GM12874 (cell line): ENCODE measurements at regions not wholly inside any gene's neighbourhood (a gene's known extent, or its start where the extent isn't known, plus 50 kb on each side); places are given as distances from the start of the nearest gene placed in this dataset.

Experiments used
- TF ChIP-seq, protein P1 (sequence below): IDR thresholded peaks from 2 replicates; pipeline ENCODE4 v1.5.1; 2011; ENCODE audit warnings: low read depth, mild to moderate bottlenecking, control low read depth, low read length, moderate library complexity; ENCODE audit not compliant: insufficient read depth

DNA sequence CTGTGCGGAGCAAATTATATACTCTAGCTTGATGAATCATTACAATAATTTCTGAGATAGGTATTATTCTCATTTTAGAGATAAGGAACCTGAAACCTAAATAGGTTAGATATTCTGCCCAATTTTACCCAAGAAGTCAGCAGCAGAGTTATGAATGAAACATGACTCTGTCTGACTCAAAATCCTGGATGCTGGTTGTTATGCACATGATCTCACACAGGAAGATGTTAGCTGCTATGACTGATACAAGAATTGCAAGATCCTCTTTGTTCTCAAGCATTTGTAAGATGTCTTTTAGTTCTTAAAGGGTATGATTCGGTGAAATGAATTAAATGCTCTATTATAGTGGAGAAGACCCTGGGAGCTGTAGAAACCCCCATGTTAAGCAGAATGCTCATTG is 447.8 kb downstream of the KIF2B start:
- TF ChIP-seq, protein P1, sequence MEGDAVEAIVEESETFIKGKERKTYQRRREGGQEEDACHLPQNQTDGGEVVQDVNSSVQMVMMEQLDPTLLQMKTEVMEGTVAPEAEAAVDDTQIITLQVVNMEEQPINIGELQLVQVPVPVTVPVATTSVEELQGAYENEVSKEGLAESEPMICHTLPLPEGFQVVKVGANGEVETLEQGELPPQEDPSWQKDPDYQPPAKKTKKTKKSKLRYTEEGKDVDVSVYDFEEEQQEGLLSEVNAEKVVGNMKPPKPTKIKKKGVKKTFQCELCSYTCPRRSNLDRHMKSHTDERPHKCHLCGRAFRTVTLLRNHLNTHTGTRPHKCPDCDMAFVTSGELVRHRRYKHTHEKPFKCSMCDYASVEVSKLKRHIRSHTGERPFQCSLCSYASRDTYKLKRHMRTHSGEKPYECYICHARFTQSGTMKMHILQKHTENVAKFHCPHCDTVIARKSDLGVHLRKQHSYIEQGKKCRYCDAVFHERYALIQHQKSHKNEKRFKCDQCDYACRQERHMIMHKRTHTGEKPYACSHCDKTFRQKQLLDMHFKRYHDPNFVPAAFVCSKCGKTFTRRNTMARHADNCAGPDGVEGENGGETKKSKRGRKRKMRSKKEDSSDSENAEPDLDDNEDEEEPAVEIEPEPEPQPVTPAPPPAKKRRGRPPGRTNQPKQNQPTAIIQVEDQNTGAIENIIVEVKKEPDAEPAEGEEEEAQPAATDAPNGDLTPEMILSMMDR: no peak

DNA sequence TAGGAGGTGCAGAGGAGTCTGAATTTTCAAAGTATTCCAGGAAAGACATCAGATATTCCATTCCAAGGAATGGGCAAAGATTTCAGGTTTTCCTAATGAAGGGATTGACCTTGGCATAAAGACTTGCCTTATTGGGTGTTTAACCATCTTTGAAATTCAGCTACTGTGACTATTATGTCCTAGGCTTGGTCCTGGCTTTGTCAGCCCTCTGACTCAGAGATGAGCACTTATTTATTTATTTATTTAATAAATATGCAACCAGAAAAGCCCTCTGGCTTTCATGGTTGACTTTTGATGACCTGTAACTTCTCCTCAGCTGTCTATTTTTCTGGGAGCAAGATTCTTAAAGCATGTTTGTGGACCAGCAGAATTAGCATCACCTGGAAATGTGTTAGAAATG is 455.1 kb downstream of the KIF2B start:
- TF ChIP-seq, protein P1: no peak

DNA sequence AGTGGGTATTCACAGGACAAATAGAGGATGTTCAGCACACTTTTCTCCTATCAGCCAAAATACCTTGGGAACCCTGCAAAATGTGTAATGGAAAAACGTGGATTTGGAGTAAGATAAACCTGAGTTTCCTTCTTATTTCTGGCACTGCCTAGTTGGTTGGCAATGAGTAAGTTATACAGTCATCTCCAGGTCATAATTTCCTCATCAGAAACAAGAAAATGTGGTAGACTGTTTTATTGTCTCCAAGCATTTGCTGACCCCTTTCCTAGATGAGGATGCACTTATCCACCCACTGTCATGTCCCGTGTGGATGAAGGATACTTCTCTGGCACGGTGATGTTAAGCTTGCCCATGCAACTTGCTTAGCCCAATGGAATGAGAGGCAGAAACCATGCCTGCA is 458.0 kb downstream of the KIF2B start:
- TF ChIP-seq, protein P1: no peak

DNA sequence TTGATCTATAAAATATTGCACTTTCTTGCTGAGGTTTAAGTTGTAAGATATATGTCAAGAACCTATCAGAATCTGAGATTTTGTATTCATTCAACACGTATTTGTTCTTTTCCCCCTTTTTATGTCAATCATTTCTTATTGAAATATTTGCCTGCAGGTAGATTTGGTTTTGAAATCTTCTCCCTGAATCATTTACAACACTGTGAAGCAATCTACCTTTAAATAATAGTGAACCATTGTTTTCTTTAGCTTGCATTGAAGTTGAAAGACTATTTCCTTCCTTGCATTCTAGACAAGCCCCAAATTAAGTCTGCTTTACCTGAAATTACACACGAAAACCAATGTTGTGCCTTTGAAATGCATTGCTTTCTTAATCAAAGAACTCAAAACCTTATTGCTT is 460.2 kb downstream of the KIF2B start:
- TF ChIP-seq, protein P1: no peak

DNA sequence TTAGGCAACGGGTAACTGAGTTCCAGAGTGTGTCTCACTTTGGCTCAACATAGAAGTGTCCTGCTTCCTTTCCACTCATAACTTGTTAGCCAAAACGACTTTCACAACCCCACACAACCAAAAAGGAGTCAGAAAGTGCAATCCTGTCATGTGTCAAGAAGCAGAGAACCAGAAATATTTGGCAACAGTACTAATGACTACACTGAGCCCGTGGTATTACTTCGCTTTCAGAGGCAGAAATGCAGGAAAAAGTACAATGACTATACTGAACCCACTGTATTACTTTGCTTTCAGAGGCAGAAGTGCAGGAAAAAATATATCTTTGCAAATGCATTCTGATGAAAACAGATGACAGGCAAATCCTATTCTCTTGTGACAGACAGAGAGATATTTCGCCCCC is 484.6 kb downstream of the KIF2B start:
- TF ChIP-seq, protein P1: no peak

DNA sequence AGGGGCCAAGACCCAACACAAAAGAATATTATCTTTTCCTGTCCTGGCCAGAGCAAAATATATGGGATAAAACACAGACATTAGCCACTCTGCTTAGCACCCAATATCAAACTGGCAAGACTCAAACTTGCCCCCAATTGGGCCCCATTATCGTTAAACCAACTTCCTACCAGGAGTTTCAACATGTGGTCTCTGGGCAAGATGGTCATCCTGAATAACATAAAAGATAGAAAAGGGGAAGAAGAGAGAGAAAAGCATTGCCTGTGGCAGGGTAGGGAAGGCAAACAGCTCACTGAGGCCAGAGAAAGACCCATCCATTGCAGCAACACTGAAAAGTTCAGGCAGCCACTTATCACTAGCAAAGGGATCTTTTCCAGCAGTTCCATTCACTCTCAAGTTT is 502.1 kb downstream of the KIF2B start:
- TF ChIP-seq, protein P1: no peak

DNA sequence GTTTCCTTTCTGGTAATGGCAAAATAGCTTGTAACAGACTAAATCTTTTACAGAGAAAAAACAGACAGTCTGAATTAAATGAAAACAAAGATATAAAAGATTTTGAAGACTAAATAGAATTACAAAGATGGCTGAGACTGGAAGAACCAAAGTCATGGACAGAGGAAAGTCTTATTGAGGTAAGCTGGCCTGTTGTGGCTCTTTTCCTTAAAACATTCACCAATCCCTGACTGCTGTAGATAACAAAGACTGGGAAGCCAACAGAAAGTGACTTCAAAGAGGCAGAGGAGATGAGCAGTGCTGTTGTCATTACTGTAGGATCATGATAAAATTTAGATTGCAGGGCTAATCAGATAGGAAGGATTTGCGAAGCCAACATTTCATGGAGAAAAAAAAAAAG is 517.0 kb downstream of the KIF2B start:
- TF ChIP-seq, protein P1: no peak

DNA sequence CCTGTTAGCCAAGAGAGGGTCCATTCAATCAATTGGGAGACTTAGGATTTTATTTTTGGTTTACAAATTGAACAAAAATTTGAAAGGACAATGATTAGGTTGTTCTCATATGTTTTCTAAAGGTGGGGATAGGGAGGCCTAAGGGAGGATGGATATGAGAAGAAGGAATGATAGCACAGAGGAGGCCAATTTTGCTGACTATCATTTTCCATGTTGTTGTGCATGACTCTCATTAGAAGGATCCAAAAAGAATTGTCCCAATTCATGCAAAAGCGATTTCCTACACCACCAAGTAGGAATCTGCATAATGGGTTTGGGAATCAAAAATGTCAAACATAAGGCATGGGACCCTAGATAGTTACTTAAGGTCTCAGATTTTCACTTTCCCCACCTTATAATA is 524.8 kb downstream of the KIF2B start:
- TF ChIP-seq, protein P1: no peak
